ENCODE measurements at regions not wholly inside any gene's neighbourhood (a gene's known extent, or its start where the extent isn't known, plus 50 kb on each side); places are given as distances from the start of the nearest gene placed in this dataset.

DNA sequence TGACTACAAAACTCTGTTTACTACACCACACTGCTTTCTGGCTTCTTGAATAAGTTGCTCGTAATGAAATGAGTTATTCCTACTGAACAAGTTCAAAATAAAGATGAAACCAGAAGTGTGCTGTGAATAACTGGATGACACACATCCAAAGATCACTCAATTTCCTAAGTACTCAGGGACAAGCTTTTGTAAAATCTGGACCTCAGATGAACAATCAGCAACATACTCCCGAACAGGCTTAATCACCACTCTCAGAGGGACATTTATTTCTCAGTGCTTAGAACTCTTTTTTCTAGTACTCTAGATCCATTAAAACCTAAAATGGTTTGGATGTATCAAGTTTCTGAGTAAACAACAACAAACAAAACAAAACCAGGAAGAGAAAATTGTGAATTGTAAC, 61.5 kb upstream of the EXOC1L start:
- H3K9me3 ChIP-seq (ENCODE audit: low read length), result no peaks in the 10 kb centered on the region
- H2AFZ ChIP-seq (ENCODE audit: low read depth, low read length), result no peak overlapping the region
- H3K4me1 ChIP-seq (ENCODE audit: insufficient read depth, low read length), result no peaks in the 10 kb centered on the region
- H3K27me3 ChIP-seq (ENCODE audit: insufficient read depth, low read length), result no peaks in the 10 kb centered on the region
- H3K36me3 ChIP-seq (ENCODE audit: insufficient read depth, low read length), result no peaks in the 10 kb centered on the region
- H3K4me3 ChIP-seq (ENCODE audit: low read length), result no peak overlapping the region

DNA sequence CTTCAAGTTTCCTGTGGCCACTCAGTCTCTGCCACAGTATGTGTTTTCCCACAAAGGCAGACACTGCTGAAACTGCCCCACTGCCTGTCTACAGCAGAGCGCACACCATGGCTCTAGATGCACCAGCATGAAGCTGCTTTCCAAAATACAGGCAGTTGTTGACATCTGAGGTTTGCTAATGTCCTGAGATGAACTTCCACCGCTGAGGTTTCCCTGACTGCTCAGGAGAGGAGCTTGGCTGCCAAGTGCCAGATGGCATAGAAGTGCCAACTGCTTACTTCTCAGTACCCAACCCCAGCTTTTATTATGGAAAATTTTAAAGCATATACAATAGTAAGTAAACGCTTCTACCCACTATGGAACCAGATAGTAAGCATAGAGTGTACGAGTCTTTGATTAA, 61.0 kb upstream of the EXOC1L start:
- H3K9me3 ChIP-seq (ENCODE audit: low read length), result no peaks in the 10 kb centered on the region
- H3K4me3 ChIP-seq (ENCODE audit: low read length), result no peak overlapping the region
- H3K4me1 ChIP-seq (ENCODE audit: insufficient read depth, low read length), result no peaks in the 10 kb centered on the region
- no peaks in the 10 kb centered on the region for H3K36me3 ChIP-seq (ENCODE audit: insufficient read depth, low read length)
- H2AFZ ChIP-seq (ENCODE audit: low read depth, low read length), result no peak overlapping the region
- no peaks in the 10 kb centered on the region for H3K27me3 ChIP-seq (ENCODE audit: insufficient read depth, low read length)

DNA sequence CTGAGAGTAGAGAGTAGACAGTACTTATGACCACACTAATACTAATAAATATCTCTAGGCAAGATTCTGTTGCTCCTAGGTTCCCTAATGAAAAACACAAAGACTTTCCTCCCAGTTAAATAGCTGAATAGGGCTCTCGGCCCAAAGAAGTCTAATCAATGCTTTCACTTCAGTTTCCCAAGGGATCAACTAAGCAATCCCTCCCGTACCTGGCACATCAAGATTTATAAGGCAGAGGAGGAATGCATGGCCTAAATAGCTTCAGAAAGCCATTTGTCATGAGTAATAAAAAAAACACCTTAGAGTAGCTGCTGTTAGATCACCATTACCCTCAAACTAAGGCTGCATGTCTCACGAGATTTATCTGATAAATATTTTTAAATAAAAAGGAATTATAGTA, 56.8 kb upstream of the EXOC1L start:
- no peak overlapping the region for H2AFZ ChIP-seq (ENCODE audit: low read depth, low read length)
- H3K36me3 ChIP-seq (ENCODE audit: insufficient read depth, low read length), result no peaks in the 10 kb centered on the region
- H3K9me3 ChIP-seq (ENCODE audit: low read length), result no peaks in the 10 kb centered on the region
- no peaks in the 10 kb centered on the region for H3K27me3 ChIP-seq (ENCODE audit: insufficient read depth, low read length)
- H3K4me3 ChIP-seq (ENCODE audit: low read length), result no peak overlapping the region
- no peaks in the 10 kb centered on the region for H3K4me1 ChIP-seq (ENCODE audit: insufficient read depth, low read length)

DNA sequence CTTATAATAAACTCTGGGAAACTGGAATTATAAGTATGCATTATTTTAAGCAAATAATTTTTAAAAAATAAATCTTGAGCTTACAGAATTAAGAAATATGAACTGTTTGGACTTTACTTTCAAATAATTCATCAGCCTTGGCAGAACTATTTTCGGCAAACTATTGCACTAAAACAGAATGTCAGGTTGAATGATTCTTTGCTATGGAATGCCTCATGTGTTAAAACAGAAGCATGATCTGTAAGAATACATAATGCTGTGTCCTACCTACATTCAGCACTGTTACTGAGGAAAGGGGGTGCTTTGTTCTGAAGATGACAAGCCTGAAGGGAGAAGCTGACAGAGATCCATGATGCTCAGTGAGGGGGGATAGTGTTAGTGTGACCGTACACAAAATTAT, 55.6 kb upstream of the EXOC1L start:
- Histone ChIP-seq H3K9me3 (ENCODE audit: low read length) (no peaks in the 10 kb centered on the region), H3K4me3 (ENCODE audit: low read length) (no peak overlapping the region), H3K36me3 (ENCODE audit: insufficient read depth, low read length) (no peaks in the 10 kb centered on the region), H3K27me3 (ENCODE audit: insufficient read depth, low read length) (no peaks in the 10 kb centered on the region), H2AFZ (ENCODE audit: low read depth, low read length) (no peak overlapping the region), H3K4me1 (ENCODE audit: insufficient read depth, low read length) (peaks cover 5% of the 10 kb centered on the region)

DNA sequence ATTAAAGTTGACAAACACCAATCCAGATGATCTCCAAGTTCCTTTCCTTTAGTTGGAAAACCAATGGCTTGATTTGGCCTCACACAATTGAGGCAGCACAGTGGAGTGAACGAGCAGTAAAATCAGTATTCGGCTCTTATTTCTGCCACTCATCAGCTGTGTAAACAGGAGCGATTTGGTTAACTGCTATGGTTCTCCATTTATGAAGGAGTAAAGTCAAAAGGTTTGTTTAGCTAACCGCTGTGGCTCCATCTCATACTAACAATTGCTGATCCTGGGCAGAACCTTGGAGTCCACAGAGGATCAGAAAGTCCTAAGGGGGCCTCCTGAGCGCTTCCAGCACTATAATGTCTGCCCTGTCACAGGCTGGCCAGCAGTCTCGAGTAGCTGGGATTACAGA, 54.5 kb upstream of the EXOC1L start:
- H3K9me3 ChIP-seq (ENCODE audit: low read length), result no peaks in the 10 kb centered on the region
- no peaks in the 10 kb centered on the region for H3K36me3 ChIP-seq (ENCODE audit: insufficient read depth, low read length)
- H3K27me3 ChIP-seq (ENCODE audit: insufficient read depth, low read length), result no peaks in the 10 kb centered on the region
- no peak overlapping the region for H2AFZ ChIP-seq (ENCODE audit: low read depth, low read length)
- peaks cover 5% of the 10 kb centered on the region for H3K4me1 ChIP-seq (ENCODE audit: insufficient read depth, low read length)
- H3K4me3 ChIP-seq (ENCODE audit: low read length), result no peak overlapping the region

DNA sequence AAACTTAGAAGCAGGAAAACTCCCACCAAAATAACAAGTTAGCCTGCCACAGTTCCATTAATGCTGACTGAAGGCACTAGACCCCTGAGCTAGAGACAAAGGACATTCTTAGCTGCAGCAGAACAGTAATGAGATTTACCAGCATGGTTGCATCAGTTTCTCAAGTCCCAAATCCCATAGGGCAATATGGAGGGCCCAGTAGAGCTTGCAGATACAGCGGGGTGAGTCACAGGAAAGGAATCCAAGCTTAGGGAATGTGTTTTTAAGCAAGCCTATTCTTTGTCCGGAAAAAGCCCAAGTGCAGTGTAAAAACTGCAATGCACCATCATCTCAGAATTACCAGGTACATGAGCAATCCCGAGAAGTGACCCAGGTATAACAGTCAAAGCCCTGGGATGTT, 51.3 kb upstream of the EXOC1L start:
- no peaks in the 10 kb centered on the region for H3K27me3 ChIP-seq (ENCODE audit: insufficient read depth, low read length)
- H3K9me3 ChIP-seq (ENCODE audit: low read length), result no peaks in the 10 kb centered on the region
- peaks cover 5% of the 10 kb centered on the region for H3K4me1 ChIP-seq (ENCODE audit: insufficient read depth, low read length)
- H2AFZ ChIP-seq (ENCODE audit: low read depth, low read length), result no peak overlapping the region
- H3K36me3 ChIP-seq (ENCODE audit: insufficient read depth, low read length), result no peaks in the 10 kb centered on the region
- no peak overlapping the region for H3K4me3 ChIP-seq (ENCODE audit: low read length)

Data from neuron (in vitro differentiated cells).